ENCODE measurements at regions not wholly inside any gene's neighbourhood (a gene's known extent, or its start where the extent isn't known, plus 50 kb on each side); places are given as distances from the start of the nearest gene placed in this dataset.

DNA sequence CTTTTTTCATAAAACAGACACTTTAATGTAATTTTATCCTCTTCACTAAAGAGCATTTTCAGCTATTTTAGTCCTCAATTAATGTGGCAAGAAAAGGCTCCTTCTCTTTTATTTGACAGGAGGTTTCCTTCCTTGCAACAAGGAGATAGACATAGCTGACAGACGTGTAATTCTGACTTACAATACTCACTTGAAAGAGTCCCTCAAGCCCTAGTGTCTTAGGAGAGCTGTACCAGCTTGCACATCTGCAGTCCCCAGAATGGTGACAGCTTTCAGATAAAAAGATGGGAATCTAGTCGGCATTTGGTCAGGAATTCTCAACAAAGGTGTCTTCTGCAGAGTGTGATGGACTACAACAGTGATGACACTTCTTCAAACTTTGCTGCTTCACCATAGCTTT, 603.7 kb upstream of the PTCHD4 start:
- intact Hi-C loops (cut with micrococcal nuclease; ENCODE audit: unreplicated experiment) (no loop called here), in situ Hi-C loops (cut with HindIII; ENCODE audit: extremely low pct_ligation_motif_present, low pct_unique_long_range_greater_than_20kb) (no loop called here)
- no peak overlapping the region for H3K9ac ChIP-seq (ENCODE audit: insufficient read depth, low read depth, low read length)
- H3K9me3 ChIP-seq (ENCODE audit: low read length), result no peaks in the 10 kb centered on the region
- no peak for DNase-seq (ENCODE audit: low spot score)
- ChIA-PET CTCF (ENCODE audit: low intra/inter-chr PET ratio, low total read pairs) (no interaction called here), POLR2A (no interaction called here)
- H3K4me2 ChIP-seq (ENCODE audit: low read depth, low read length), result no peak overlapping the region
- no peak for ATAC-seq
- no peak overlapping the region for H2AFZ ChIP-seq (ENCODE audit: low read length)
- no peak for FAIRE-seq
- no peak overlapping the region for H3K4me3 ChIP-seq (replicated peaks in 1 of 3; ENCODE audit: insufficient read depth in 1 of 3, low read depth in 2 of 3, low read length in 3 of 3)
- WGBS (ENCODE audit: low lambda C conversion rate), result 0% methylated on average over 2 of the region's 2 CpGs
- no peaks in the 10 kb centered on the region for H3K79me2 ChIP-seq (ENCODE audit: insufficient read depth, low read length)
- TF ChIP-seq ZNF251 (CRISPR knock-in tag; IDR thresholded peaks at IDR 0.05) (no peak), THAP11 (CRISPR knock-in tag; IDR thresholded peaks at IDR 0.05) (no peak), ZNF333 (CRISPR knock-in tag; IDR thresholded peaks at IDR 0.05; ENCODE audit: borderline replicate concordance) (no peak)
- no peaks in the 10 kb centered on the region for H3K27me3 ChIP-seq (ENCODE audit: control insufficient read depth in 1 of 2, insufficient read depth in 2 of 2, low read length in 2 of 2)
- H3K27ac ChIP-seq (ENCODE audit: extremely low read length, insufficient read depth, low read length), result no peak overlapping the region
- no TSS peak for BruUV-seq (replicated peaks)
- H4K20me1 ChIP-seq (ENCODE audit: insufficient read depth, low read length), result no peaks in the 10 kb centered on the region
- no peaks in the 10 kb centered on the region for H3K4me1 ChIP-seq (ENCODE audit: insufficient read depth, low read length)
- H3K36me3 ChIP-seq (replicated peaks in 1 of 2; ENCODE audit: control insufficient read depth in 1 of 2, insufficient read depth in 2 of 2, low read length in 2 of 2), result no peaks in the 10 kb centered on the region

- CTCF ChIA-PET (ENCODE audit: low intra/inter-chr PET ratio, low total read pairs), result no interaction called here
- in situ Hi-C loops (cut with HindIII; ENCODE audit: extremely low pct_ligation_motif_present, low pct_unique_long_range_greater_than_20kb), result no loop called here
- POLR2A ChIA-PET, result no interaction called here
- TF ChIP-seq ZNF276 (CRISPR knock-in tag; IDR thresholded peaks at IDR 0.05; ENCODE audit: low read depth) (no peak), NCOA5 (CRISPR knock-in tag; IDR thresholded peaks at IDR 0.05) (no peak), PCBP1 (IDR thresholded peaks at IDR 0.05; ENCODE audit: borderline replicate concordance, low read depth, low read length) (no peak), ZHX1 (CRISPR knock-in tag; IDR thresholded peaks at IDR 0.05; ENCODE audit: low read depth) (no peak), HDAC2 (CRISPR knock-in tag; IDR thresholded peaks at IDR 0.05) (no peak), TGIF2 (CRISPR knock-in tag; IDR thresholded peaks at IDR 0.05) (no peak), ZNF737 (CRISPR knock-in tag; IDR thresholded peaks at IDR 0.05; ENCODE audit: borderline replicate concordance) (no peak), KMT2A (CRISPR knock-in tag; IDR thresholded peaks at IDR 0.05) (no peak), ZNF816 (CRISPR knock-in tag; IDR thresholded peaks at IDR 0.05; ENCODE audit: borderline replicate concordance) (no peak), POLR2G (IDR thresholded peaks at IDR 0.05; ENCODE audit: low read depth, low read length) (no peak)
- TF ChIP-seq, protein P1, sequence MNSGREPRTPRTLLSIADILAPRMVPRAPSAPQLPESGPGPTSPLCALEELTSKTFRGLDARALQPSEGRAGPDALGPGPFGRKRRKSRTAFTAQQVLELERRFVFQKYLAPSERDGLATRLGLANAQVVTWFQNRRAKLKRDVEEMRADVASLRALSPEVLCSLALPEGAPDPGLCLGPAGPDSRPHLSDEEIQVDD (CRISPR knock-in tag; IDR thresholded peaks at IDR 0.05; ENCODE audit: borderline replicate concordance), result no peak
Observed at GRCh38 chr6:48714250-48714649, 603.3 kb upstream of the PTCHD4 start.

More at GRCh38 chr6:48714250-48714649, 603.3 kb upstream of the PTCHD4 start:
- H3K27ac ChIP-seq (ENCODE audit: extremely low read length, insufficient read depth, low read length), result no peak overlapping the region
- no TSS peak for BruUV-seq (replicated peaks)
- DNase-seq (ENCODE audit: low spot score) (no peak), ATAC-seq (no peak), FAIRE-seq (no peak)
- H3K4me1 ChIP-seq (ENCODE audit: insufficient read depth, low read length), result no peaks in the 10 kb centered on the region
- H3K36me3 ChIP-seq (replicated peaks in 1 of 2; ENCODE audit: control insufficient read depth in 1 of 2, insufficient read depth in 2 of 2, low read length in 2 of 2), result no peaks in the 10 kb centered on the region
- H3K9ac ChIP-seq (ENCODE audit: insufficient read depth, low read depth, low read length), result no peak overlapping the region
- intact Hi-C loops (cut with micrococcal nuclease; ENCODE audit: unreplicated experiment), result no loop called here
- no peaks in the 10 kb centered on the region for H3K79me2 ChIP-seq (ENCODE audit: insufficient read depth, low read length)
- H4K20me1 ChIP-seq (ENCODE audit: insufficient read depth, low read length), result no peaks in the 10 kb centered on the region
- H3K4me2 ChIP-seq (ENCODE audit: low read depth, low read length), result no peak overlapping the region
- H3K4me3 ChIP-seq (replicated peaks in 1 of 3; ENCODE audit: insufficient read depth in 1 of 3, low read depth in 2 of 3, low read length in 3 of 3), result no peak overlapping the region
- 7% methylated on average over 2 of the region's 2 CpGs for WGBS (ENCODE audit: low lambda C conversion rate)
- H3K27me3 ChIP-seq (ENCODE audit: control insufficient read depth in 1 of 2, insufficient read depth in 2 of 2, low read length in 2 of 2), result no peaks in the 10 kb centered on the region
- H2AFZ ChIP-seq (ENCODE audit: low read length), result no peak overlapping the region
- no peaks in the 10 kb centered on the region for H3K9me3 ChIP-seq (ENCODE audit: low read length)
